ENCODE measurements at regions not wholly inside any gene's neighbourhood (a gene's known extent, or its start where the extent isn't known, plus 50 kb on each side); places are given as distances from the start of the nearest gene placed in this dataset.

GRCh38 chr4:129863206-129863605 is 767.3 kb downstream of the C4orf33 start:
- TF ChIP-seq GATA3 (IDR thresholded peaks at IDR 0.05; ENCODE audit: low read depth, low read length) (no peak), GATA2 (IDR thresholded peaks at IDR 0.05; ENCODE audit: low read depth, low read length) (no peak)

DNA sequence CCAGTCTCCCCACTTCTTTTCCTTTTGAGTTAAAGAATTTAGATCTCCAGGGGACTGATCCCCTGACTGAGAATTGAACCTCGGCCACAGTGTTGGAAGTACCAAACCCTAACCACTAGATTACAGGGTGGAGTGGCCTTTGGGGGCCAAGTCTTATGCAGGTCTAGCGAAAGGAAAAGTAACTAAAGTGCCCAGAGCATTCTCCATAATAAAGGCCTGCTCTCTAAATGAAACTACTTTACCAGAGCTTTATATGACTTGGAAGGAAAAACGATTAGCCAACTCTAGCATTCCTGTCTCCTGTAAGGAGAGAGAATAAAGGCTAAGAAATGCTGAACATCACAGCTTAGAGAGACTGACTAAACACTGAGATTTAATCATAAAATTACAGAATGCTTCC is 788.0 kb downstream of the C4orf33 start:
- no peak for TF ChIP-seq GATA2 (IDR thresholded peaks at IDR 0.05; ENCODE audit: low read depth, low read length)
- no peak for TF ChIP-seq GATA3 (IDR thresholded peaks at IDR 0.05; ENCODE audit: low read depth, low read length)

DNA sequence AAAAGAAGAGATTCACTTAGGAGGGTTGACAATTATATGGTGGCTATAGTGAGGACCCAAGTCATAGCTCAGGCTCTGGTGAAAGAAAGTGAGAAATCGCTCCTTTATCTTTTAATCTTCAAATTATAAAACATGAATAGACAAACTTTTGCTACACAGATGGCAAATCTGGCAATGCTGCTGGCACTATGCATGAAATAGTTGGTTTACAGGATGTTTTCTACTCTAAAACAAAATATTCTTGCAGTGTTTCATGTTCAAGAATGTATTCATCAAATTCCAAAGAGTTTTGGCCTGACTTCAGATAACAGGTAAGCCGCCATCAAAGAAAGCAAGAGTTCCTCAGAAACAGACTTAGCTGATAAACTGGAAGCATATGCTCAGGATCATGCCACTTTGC is 801.2 kb downstream of the C4orf33 start:
- TF ChIP-seq GATA3 (IDR thresholded peaks at IDR 0.05; ENCODE audit: low read depth, low read length) (no peak), GATA2 (IDR thresholded peaks at IDR 0.05; ENCODE audit: low read depth, low read length) (no peak)

DNA sequence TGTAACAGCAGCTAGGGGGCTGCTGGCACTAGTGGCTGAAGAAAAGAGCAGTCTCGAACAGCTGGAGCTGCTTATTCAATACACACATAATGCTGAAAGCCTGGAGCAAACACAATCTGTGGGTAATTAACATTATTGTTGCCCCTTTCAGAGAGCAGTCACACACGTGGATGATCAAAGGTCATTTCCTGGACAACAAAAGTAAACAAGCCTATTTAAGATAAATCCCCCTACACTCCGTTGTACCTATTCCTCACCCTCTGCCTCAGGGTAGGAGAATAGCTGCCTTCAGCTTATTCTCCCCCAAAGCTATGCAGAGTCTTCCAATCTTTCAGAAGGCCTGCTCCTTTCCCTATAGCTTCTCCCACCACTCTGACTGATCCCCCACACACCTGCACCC is 803.9 kb downstream of the C4orf33 start:
- TF ChIP-seq GATA3 (IDR thresholded peaks at IDR 0.05; ENCODE audit: low read depth, low read length) (no peak), GATA2 (IDR thresholded peaks at IDR 0.05; ENCODE audit: low read depth, low read length) (no peak)

DNA sequence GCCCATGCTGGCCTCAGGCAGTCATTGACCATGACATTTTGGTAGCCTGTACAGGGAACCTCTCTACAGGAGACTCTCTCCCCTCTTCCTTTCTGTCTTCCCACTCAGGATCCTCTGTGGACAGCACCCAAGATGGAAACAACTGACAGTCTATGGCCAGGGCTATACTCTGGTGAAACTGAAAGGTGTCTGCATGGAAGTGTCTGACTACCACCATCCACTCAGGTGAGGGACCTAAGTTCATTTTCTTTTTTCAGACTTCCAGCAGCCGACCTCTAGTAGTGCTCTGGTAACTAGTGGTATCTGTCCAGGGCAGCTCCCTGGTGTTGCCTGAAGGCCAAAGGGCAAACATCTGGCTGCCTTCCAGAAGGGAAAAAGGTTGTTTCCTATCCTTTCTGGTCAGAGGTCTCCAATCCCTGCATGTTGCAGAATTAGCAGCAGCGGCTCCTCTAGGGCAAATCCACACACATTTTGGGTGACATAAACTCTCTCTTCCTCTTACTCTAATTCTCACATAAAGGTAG is 804.5 kb downstream of the C4orf33 start:
- no peak for TF ChIP-seq GATA3 (IDR thresholded peaks at IDR 0.05; ENCODE audit: low read depth, low read length)
- no peak for TF ChIP-seq GATA2 (IDR thresholded peaks at IDR 0.05; ENCODE audit: low read depth, low read length)

GRCh38 chr4:129901205-129901604 is 805.3 kb downstream of the C4orf33 start:
- TF ChIP-seq GATA3 (IDR thresholded peaks at IDR 0.05; ENCODE audit: low read depth, low read length) (no peak), GATA2 (IDR thresholded peaks at IDR 0.05; ENCODE audit: low read depth, low read length) (no peak)

DNA sequence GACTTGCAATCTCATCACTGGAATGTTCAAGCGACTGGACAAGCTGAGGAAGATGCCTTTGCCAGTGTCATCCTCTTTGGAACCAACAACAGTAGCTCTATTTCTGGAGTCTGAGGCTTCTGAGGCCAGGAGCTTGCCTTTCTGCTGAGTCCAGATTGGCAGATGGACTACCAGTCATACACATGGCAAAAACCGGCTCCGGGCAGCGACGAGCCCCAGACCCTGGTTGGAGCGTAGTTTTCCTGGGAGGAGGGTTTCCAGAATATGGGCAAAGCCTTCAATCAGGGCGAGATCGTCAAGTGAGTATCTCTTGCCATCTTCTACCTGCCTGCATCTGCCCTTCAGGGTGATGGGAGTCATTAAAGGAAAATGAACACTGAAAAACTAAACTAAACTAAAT is 807.9 kb downstream of the C4orf33 start:
- TF ChIP-seq GATA2 (IDR thresholded peaks at IDR 0.05; ENCODE audit: low read depth, low read length), result no peak
- no peak for TF ChIP-seq GATA3 (IDR thresholded peaks at IDR 0.05; ENCODE audit: low read depth, low read length)

GRCh38 chr4:129905256-129905655 is 809.3 kb downstream of the C4orf33 start:
- no peak for TF ChIP-seq GATA2 (IDR thresholded peaks at IDR 0.05; ENCODE audit: low read depth, low read length)
- no peak for TF ChIP-seq GATA3 (IDR thresholded peaks at IDR 0.05; ENCODE audit: low read depth, low read length)

- TF ChIP-seq GATA2 (IDR thresholded peaks at IDR 0.05; ENCODE audit: low read depth, low read length) (no peak), GATA3 (IDR thresholded peaks at IDR 0.05; ENCODE audit: low read depth, low read length) (no peak)
Measured at GRCh38 chr4:129908117-129908516, 812.2 kb downstream of the C4orf33 start.

DNA sequence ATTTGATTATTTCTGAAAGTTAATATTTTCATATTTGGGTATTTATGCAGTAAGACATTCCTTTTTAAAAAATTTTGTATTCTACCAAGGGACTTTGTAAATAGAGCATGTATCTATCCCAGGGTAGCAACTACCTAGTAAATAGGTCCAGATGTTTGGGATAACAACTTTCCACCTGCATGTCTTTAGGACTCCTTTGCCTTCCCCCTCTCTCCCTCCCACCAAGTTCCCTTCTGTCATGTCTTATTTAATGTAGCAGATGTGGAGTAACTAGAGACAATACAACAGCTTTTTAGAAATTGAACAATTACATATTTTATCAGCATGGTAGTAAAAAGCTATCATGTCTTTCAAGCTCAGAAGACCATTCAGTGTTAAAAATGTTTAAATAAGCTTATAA is 821.0 kb downstream of the C4orf33 start:
- TF ChIP-seq GATA2 (IDR thresholded peaks at IDR 0.05; ENCODE audit: low read depth, low read length) (no peak), GATA3 (IDR thresholded peaks at IDR 0.05; ENCODE audit: low read depth, low read length) (no peak)

GRCh38 chr4:129917651-129918050 is 821.7 kb downstream of the C4orf33 start:
- TF ChIP-seq GATA3 (IDR thresholded peaks at IDR 0.05; ENCODE audit: low read depth, low read length) (no peak), GATA2 (IDR thresholded peaks at IDR 0.05; ENCODE audit: low read depth, low read length) (no peak)

GRCh38 chr4:129926936-129927335 is 831.0 kb downstream of the C4orf33 start:
- TF ChIP-seq GATA2 (IDR thresholded peaks at IDR 0.05; ENCODE audit: low read depth, low read length), result no peak
- TF ChIP-seq GATA3 (IDR thresholded peaks at IDR 0.05; ENCODE audit: low read depth, low read length), result no peak

DNA sequence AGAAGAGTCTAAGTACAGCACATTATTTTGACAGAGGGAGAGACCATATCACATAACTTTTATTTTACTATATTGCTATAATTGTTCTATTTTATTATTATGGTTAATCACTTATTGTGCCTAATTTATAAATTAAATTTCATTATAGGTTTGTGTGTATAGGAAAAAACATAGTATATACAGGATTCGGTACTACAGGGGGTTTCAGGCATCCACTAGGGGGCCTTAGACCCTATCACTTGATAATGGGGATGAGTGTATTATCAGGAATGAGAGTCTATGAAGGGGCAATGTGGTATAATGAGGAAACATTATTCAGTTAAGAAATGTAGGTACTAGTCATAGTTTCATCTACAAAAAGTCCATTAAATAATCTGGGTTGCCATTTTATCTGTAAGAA is 833.1 kb downstream of the C4orf33 start:
- no peak for TF ChIP-seq GATA3 (IDR thresholded peaks at IDR 0.05; ENCODE audit: low read depth, low read length)
- TF ChIP-seq GATA2 (IDR thresholded peaks at IDR 0.05; ENCODE audit: low read depth, low read length), result no peak

- TF ChIP-seq GATA2 (IDR thresholded peaks at IDR 0.05; ENCODE audit: low read depth, low read length) (no peak), GATA3 (IDR thresholded peaks at IDR 0.05; ENCODE audit: low read depth, low read length) (no peak)
Measured at GRCh38 chr4:129929984-129930383, 834.0 kb downstream of the C4orf33 start.

DNA sequence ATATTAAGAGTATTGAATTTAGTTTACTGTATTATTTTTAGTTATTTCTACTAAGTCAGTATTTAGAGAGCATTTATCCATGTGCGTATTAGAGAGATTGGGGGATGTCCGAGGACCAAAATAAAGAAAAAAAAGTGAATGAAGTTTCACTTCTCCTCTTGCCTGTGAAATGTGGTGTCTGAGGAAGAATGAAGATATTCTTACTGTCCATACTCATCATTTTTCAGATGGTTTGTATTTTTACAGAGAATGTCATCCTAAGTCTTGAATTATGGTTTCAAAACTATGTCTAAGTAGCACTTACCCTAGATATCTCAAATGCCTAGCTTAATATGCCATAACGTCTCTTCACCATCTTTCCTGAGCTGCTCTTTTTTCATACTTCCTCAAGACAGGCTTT is 854.3 kb downstream of the C4orf33 start:
- TF ChIP-seq GATA3 (IDR thresholded peaks at IDR 0.05; ENCODE audit: low read depth, low read length) (no peak), GATA2 (IDR thresholded peaks at IDR 0.05; ENCODE audit: low read depth, low read length) (no peak)

DNA sequence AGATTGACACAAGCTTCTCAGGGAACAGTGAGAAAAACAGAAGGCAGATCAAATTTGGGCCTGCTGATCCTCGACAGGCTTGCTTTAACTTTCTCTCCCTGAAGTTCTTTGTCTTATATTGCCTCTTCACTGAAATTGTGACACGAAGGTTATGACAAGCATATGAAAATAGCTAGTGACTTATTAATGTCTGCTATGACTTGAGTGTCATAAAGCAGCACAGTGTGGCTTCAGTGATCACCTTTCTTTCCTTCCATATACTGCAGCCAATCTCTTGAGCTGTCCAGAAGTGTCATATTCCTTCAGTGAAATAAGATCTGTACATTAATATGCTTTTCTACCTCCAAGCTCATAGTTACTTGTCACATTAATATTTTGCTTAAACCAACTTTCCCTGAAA is 870.2 kb downstream of the C4orf33 start:
- no peak for TF ChIP-seq GATA3 (IDR thresholded peaks at IDR 0.05; ENCODE audit: low read depth, low read length)
- no peak for TF ChIP-seq GATA2 (IDR thresholded peaks at IDR 0.05; ENCODE audit: low read depth, low read length)
